Right lobe of liver (tissue), 4 donors: ENCODE measurements at regions not wholly inside any gene's neighbourhood (a gene's known extent, or its start where the extent isn't known, plus 50 kb on each side); places are given as distances from the start of the nearest gene placed in this dataset.

Experiments
- CTCF ChIP-seq, 4 donors: fragments of 200-600 bp in 3 of 4; fragments of 450-650 bp in 1 of 4; IDR thresholded peaks; one replicate each; pipeline versions ENCODE4 v1.5.1 to v1.8.0; 2016 to 2022; ENCODE audit warnings: antibody characterized with exemption in 4 of 4, mild to moderate bottlenecking in 2 of 4
- POLR2A ChIP-seq: fragments of 450-650 bp; IDR thresholded peaks from one replicate; pipeline ENCODE4 v1.6.1; 2017; ENCODE audit warnings: antibody characterized with exemption, mild to moderate bottlenecking
- donor health status: DM: no; HTN: no; CAD: no.
- donor health status: DM: no; HTN: no; CAD: no.
- donor health status: DM: no; HTN: yes; CAD: no.

GRCh38 chr4:113828702-113829101 is 67.2 kb upstream of the CAMK2D start:
- TF ChIP-seq CTCF (IDR thresholded peaks at IDR 0.05) = no peak
- no peak for TF ChIP-seq POLR2A
